Vagina (tissue), 2 donors: ENCODE measurements at regions not wholly inside any gene's neighbourhood (a gene's known extent, or its start where the extent isn't known, plus 50 kb on each side); places are given as distances from the start of the nearest gene placed in this dataset.

Experiments
- CTCF ChIP-seq, 3 experiments: fragments of 450-650 bp in 2 of 3; fragments of 200-600 bp in 1 of 3; sonication (generic) in 1 of 3; IDR thresholded peaks; one replicate each; pipeline ENCODE4 v1.5.1; 2017 to 2019; ENCODE audit warnings: antibody characterized with exemption in 3 of 3, mild to moderate bottlenecking in 2 of 3, moderate library complexity in 2 of 3
- POLR2A ChIP-seq, 2 donors: fragments of 450-650 bp; IDR thresholded peaks; one replicate each; pipeline ENCODE4 v1.6.1; 2017; ENCODE audit warnings: antibody characterized with exemption in 2 of 2, mild to moderate bottlenecking in 2 of 2, moderate library complexity in 2 of 2
- POLR2AphosphoS5 ChIP-seq, 2 donors: sonication (generic); formaldehyde crosslinking; IDR thresholded peaks; one replicate each; pipeline ENCODE4 v1.9.0; 2017; ENCODE audit warnings: antibody characterized with exemption in 2 of 2, mild to moderate bottlenecking in 2 of 2, low read depth in 1 of 2; ENCODE audit not compliant: insufficient read depth in 1 of 2

DNA sequence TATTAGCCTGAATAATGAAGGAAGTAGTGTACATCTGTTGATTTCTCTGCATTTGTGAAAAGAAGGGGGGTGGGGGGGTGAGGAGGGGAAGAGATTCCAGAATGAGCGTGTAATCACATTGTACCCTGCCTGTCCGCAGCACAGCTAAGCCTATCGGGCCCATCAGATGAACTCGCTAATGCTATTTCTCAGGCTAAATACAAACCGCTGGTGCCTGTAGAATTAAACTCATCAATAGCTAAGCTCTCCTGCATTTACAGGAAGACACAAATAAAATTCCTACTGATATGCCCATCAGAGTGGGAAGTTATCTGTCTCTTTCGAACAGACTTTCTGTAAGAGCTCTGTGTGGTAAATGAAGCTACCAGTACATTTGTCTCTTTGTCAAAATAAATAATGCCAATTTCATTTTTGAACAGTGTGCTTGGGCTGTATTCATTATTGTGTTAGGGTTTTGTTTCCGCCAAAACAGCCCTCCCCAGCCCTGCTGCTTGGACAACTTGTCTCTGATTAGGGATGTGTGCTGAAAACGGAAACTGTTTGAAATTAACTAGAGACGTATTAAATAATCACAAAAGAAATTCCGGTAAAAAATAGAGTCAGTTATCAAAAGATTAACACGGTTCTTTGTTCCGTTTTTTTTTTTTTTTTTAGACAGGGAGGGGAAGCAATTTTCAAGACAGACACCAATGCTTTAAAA, 305.4 kb downstream of the TTLL7 start:
- TF ChIP-seq CTCF (IDR thresholded peaks at IDR 0.05) (no peak), POLR2A (IDR thresholded peaks at IDR 0.05) (no peak), POLR2AphosphoS5 (IDR thresholded peaks at IDR 0.05; ENCODE audit: insufficient read depth in 1 of 2, low read depth in 1 of 2) (no peak)
